Posterior vena cava (tissue), 2 donors: ENCODE measurements at regions not wholly inside any gene's neighbourhood (a gene's known extent, or its start where the extent isn't known, plus 50 kb on each side); places are given as distances from the start of the nearest gene placed in this dataset.
"Not testable (repeated sequence)": the region's sequence is repeated elsewhere in the genome, so short reads cannot be mapped to it uniquely, and the experiment has no call there.

Source experiments
- DNase-seq: peaks from one replicate; pipeline ENCODE4 v3.0.0-alpha.2; 2020; ENCODE audit warnings: low spot score
- intact Hi-C, 2 donors: fragments of 100-400 bp; cut with DNase I; formaldehyde crosslinking; loops; one replicate each; pipeline versions ENCODE4 v1.14.1 to v1.14.2; 2022 to 2023
- donor health status: DM: yes; HTN: yes; CAD: no.
- donor health status: DM: yes; HTN: yes; CAD: no.

GRCh38 chr6:133774356-133774755, 114.6 kb upstream of the TCF21 start:
- intact Hi-C loops: no loop called here
- no peak for DNase-seq

DNA sequence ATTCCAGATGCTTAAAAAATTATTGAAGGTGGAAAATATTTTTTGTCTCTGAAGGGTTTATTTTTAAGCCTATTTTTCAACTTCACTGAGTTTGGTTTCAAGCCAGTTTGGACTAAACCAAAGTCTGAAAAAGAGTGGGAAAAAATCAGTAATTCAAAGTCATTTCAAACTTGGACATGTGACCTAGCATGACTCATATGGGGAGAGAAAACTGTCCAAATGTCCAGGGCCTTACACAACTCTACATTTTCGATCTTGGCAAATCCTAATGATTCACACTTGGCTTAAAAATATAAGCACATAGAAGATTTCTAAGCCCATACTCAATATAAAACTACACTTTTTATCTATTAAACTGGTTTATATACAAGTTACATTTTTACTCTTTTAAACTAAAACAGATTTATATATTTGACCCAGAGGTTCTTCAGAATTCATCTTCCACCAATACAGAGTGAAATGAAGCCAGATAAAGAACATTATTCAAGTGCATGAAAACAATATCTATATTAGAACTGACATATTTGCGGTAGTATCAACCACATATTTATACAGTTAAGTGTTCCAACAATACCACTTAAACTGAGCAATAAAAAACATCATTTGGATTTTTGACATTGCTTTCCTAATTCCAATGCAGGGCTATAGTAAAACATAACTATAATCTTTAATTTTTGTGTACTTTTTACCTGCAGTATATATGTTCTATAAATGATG, 110.3 kb upstream of the TCF21 start:
- no peak for DNase-seq
- intact Hi-C loops: no loop called here

- intact Hi-C loops: no loop called here
- no peak for DNase-seq
Measured at GRCh38 chr6:133779916-133780695, 108.8 kb upstream of the TCF21 start.

DNA sequence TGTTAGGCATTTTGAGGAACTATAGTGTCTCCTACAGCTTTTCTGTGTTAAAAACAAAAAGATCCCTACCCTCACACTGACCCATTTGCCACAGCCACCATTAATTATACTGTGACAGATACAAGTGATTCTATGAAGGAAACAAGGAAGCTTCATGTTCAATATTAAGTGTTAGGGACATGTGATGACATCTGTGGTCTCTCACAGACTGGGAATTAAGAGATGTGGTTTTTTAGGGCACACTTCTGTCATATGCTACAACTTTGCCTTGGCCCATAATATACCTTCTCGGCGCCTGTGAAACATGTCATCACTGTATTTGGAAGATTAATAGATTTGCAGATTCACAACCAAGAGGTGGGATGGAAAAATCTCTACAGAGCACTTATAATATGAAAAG, 102.9 kb upstream of the TCF21 start:
- no peak for DNase-seq
- intact Hi-C loops: no loop called here

DNA sequence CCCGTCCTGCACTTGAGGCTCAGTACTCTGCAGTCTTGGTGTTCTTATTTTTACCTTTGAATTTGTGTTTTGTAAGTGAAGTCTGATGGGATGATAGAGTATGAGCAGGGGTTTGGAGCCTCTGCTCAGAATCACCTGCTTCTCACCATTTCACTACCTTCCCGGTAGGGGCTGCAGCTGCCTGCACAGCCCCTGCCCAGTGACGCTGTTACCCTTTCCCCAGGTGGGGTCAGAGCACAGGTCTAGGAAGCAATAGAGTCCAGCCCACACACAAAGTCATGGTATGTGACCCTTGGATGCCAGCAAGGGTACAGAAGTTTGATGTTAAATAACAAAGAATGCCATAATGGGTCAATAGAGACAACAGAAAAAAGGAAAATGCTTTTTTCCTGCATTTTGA, 101.8 kb upstream of the TCF21 start:
- DNase-seq: no peak
- intact Hi-C loops: no loop called here

- no peak for DNase-seq
- intact Hi-C loops: no loop called here
Measured at GRCh38 chr6:133787859-133788505, 100.9 kb upstream of the TCF21 start.

DNA sequence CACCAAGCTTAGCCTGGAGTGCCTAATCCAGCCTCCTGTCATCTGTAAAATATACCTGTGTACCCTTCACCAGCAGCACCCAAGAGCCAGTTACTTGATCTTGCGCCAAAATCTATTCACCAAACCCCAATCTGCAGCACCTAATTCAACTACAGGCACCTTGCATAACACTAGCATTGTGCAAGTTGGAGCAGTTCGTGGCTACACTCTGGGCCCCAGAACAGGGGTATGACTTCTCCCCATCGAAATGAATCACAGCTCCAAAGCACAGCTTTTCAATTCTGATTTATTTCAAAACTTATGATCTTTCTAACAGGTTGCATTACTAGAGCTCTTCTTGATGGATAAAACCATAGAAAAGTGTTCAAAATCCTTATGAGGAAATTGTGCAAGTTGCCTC, 100.4 kb upstream of the TCF21 start:
- DNase-seq: no peak
- intact Hi-C loops: no loop called here

DNA sequence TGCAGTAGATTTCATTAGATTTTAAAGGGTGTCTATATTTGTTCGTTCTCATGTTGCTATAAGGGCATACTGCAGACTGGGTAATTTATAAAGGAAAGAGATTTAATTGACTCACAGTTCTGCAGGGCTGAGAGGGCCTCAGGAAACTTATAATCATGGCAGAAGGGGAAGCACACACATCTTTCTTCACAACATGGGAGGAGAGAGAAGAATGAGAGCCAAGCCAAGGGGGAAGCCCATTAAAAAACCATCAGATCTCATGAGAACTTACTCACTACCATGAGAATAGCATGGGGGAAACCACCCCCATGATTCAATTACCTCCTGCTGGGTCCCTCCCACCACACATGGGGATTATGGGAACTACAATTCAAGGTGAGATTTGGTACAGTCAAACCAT, 99.5 kb upstream of the TCF21 start:
- intact Hi-C loops, DNase-seq: not testable (repeated sequence)

DNA sequence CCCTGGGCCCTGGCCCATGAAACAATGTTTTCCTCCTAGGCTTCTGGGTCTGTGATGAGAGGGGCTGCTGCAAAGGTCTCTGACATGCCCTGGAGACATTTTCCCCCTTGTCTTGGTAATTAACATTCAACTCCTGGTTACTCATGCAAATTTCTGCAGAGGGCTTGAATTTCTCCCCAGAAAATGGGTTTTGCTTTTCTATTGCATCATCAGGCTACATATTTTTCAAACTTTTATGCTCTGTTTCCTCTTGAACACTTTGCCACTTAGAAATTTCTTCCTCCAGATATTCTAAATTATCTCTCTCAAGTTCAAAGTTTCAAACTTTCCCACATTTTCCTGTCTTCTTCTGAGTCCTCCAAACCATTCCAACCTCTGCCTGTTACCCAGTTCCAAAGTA, 98.2 kb upstream of the TCF21 start:
- intact Hi-C loops, DNase-seq: not testable (repeated sequence)

DNA sequence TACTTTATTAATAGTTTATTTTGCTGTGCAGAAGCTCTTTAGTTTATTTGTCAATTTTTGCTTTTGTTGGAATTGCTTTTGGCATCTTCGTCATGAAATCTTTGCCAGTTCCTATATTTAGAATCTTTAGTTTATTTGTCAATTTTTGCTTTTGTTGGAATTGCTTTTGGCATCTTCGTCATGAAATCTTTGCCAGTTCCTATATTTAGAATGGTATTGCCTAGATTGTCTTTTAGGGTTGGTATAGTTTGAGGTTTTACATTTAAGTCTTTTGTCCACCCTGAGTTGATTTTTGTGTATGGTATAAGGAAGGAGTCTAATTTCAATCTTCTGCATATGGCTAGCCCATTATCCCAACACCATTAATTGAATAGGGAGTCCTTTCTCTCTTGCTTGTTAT, 93.9 kb upstream of the TCF21 start:
- DNase-seq, intact Hi-C loops: not testable (repeated sequence)

DNA sequence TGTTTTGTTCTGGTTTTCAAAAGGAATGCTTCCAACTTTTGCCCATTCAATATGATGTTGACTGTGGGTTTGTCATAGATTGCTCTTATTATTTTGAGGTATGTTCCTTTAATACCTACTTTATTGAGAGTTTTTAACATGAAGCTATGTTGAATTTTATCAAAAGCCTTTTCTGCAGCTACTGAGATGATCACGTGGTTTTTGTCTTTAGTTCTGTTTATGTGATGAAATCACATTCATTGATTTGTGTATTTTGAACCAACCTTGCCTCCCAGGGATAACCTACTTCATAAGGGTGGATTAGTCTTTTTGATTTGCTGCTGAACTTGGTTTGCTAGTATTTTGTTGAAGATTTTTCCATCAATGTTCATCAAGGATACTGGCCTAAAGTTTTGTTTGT, 92.7 kb upstream of the TCF21 start:
- intact Hi-C loops: no loop called here
- DNase-seq: no peak

GRCh38 chr6:133799043-133799442, 89.9 kb upstream of the TCF21 start:
- no peak for DNase-seq
- intact Hi-C loops: no loop called here

DNA sequence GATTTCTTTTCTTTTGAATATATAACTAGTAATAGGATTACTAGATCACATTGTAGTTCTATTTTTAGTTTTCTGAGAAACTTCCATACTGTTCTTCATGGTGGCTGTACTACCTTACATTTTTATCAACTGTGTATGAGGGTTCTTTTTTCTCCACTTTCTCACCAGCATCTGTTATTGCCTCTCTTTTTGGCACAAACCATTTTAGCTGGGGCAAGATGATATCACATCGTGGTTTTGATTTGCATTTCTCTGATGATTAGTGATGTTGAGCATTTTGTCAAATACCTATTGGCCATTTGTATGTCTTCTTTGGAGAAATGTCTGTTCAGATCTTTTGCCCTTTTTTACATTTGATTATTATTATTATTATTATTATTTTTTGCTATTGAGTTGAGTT, 86.1 kb upstream of the TCF21 start:
- intact Hi-C loops: no loop called here
- no peak for DNase-seq

GRCh38 chr6:133804265-133804664, 84.6 kb upstream of the TCF21 start:
- intact Hi-C loops: no loop called here
- DNase-seq: no peak

- no peak for DNase-seq
- intact Hi-C loops: no loop called here
Measured at GRCh38 chr6:133805876-133806275, 83.0 kb upstream of the TCF21 start.

- intact Hi-C loops: no loop called here
- DNase-seq: no peak
Measured at GRCh38 chr6:133806382-133807140, 82.4 kb upstream of the TCF21 start.

DNA sequence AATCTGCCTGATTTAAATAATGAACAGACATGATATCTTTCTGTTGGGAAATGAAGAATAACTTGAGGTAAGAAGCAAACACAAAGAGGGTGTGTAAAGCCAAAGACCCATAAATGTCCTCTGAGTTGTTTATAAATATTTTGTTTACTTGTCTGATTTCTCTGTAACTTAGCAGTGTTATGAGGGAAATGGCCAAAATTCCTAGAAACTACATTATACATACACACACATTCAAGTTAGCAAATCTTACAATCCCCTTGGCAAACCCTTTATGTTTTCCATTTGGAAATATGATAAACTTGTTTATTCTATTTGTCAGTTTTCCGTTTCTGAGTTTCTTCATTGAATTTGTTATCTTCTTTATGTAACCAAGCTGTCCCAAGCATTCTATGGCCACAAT, 81.4 kb upstream of the TCF21 start:
- DNase-seq: no peak
- intact Hi-C loops: no loop called here

DNA sequence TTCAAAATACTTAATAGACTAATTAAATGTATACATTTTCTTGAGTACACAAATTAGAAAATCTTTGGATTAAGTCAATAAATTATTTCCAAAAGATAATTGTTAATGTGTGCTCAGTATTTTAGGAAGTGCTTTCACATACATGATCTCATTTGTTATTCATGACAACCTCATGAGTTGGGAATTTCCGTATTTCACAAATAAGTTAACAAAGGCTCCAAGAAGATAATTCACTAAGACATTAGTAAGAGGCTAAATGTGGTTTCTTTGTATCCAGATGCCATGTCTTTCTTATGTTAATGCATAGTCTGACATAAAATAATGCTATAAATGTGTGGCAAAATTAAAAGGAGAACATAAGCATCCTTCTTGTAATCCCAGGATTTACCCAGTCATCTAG, 79.5 kb upstream of the TCF21 start:
- intact Hi-C loops: no loop called here

DNA sequence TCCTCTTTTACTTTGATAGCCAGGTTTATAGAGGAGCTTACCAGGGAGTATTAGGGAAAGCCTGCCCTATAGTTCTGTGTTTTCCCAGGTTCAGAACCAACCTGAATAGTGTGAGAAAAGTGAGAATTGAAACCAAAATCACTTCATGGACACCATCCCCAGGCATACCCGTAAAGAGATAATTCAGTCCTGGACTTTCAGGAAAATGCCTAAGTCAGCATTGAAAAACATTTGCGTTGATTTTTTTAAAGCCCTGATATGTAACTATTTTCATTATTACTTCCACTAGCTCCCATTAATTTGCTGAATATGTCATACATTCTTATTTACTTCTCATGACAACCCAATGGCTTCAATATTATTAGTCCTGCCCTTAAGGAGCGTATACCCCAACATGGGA, 77.4 kb upstream of the TCF21 start:
- intact Hi-C loops: no loop called here
- DNase-seq: no peak

More for the DNA sequence above, 79.5 kb upstream of the TCF21 start:
- DNase-seq: no peak

- intact Hi-C loops, DNase-seq: not testable (repeated sequence)
Measured at GRCh38 chr6:133812446-133812845, 76.5 kb upstream of the TCF21 start.
